ENCODE measurements at regions not wholly inside any gene's neighbourhood (a gene's known extent, or its start where the extent isn't known, plus 50 kb on each side); places are given as distances from the start of the nearest gene placed in this dataset.

GRCh38 chr5:173689737-173690360 is 73.4 kb upstream of the BOD1 start:
- no peak for DNase-seq (ENCODE audit: low read depth)

DNA sequence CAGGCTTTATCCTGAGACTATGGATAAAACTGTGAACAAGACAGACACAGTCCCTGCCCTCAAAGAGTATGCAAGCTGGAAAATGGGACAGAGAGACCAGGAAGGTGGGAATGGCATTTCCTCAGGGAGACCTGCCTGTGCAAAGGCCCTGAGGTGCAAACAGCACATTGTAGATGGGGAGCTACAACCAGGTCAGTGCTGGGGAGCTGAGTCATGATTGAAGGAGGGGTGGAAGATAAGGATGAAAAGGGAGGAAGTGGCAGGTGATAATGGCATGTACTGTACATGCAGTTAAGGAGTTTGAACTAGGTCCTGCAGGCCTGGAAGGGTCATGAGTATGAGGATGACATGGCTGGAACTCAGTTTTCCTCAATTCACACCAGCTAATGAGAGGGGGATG is 75.5 kb upstream of the BOD1 start:
- DNase-seq (ENCODE audit: low read depth), result no peak

- no peak for DNase-seq (ENCODE audit: low read depth)
These were observed 77.2 kb upstream of the BOD1 start for GRCh38 chr5:173693670-173694069.

- DNase-seq (ENCODE audit: low read depth), result no peak
These were observed 79.8 kb upstream of the BOD1 start for GRCh38 chr5:173696216-173696615.

DNA sequence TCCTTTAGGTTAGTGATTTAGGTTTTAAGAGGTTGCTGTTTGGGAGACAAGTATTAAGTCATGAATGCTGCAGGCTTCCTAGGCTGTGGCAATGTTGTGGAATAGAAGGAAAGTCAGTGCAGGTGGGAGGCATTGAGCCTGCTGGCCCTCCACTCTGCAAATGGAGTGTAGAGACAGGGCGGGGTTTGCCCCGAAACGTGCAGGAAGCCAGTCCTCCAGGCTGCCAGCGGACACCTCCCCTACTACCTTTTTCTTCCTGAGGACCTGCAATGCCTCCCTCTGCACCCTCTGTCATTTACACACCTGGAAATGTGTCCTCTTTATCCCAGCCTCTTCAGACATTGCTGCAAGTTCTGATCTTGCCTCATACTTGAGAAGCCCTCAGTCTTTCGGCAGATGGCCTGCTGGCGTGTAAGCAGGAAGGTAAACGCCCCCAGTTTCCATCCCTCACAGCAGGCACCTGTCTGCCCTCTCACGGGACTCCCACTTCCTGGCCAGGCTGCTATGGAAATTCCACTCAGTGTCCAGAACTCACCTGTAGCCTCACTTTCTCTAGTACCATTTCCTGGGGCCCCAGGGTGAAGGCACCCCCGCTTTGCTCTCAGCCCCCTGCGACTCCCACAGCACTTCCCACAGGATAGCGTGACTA is 81.6 kb upstream of the BOD1 start:
- no peak for DNase-seq (ENCODE audit: low read depth)

- no peak for DNase-seq (ENCODE audit: low read depth)
These were observed 83.5 kb upstream of the BOD1 start for GRCh38 chr5:173699966-173700365.

DNA sequence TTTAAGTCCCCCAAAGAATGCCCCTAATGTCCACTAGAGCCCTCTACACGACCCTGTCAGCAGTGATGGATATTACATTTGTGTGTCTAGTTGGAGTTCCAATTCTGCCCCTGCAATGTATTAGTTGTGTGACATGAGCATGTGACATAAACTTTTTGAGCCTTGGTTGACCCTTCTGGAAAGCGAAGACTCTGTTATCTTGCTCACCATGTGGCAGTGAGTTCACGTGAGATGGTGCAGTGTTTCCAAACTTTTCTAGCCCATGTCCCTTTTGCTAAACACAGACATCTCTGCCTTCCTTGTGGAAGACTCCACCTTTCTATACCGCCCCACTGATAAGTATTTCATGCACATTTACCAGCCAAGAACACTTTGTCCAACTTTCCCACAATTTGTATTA is 87.0 kb upstream of the BOD1 start:
- DNase-seq (ENCODE audit: low read depth), result no peak

DNA sequence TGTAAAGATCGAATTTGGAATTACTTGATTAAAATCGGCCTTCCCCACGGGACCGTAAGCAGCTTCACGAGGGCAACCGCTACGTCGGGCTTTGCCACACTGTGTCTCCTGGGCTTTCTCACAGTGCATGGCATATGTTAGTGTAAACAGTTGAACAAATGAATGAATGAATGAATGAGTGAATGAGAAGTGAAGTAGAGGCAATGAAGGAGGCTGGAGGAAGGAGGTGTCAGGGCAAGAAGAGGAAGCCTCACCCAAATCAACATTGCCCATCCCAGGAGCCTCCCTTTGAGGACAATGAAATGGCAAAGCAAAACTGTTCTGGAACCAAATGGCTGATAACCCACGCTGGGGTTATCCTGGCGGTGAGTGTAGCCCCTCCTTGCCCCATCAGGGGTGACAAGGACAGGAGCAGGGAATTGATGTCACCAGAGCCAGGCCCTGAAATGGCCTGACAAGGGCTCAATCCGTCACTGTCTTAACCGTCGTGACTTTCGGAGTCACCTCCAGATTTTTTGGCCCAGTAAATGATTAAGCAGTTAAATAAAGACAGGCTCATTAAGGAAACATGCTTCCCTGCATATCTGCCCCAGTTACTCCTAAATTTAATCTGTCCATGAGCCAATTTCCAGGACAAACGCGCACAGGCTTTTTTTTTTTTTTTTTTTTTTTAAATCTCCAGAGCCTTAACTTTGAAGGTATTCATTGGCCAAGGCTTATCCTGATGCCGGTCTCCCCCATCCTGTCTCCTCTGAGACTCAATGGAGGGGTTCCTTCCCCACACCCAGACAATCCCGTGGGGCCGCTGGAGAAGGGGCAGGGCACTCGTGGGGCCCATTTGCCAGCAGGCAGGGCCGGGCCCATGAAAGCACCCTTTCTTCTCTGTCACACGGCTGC is 88.4 kb upstream of the BOD1 start:
- DNase-seq (ENCODE audit: low read depth), result no peak

DNA sequence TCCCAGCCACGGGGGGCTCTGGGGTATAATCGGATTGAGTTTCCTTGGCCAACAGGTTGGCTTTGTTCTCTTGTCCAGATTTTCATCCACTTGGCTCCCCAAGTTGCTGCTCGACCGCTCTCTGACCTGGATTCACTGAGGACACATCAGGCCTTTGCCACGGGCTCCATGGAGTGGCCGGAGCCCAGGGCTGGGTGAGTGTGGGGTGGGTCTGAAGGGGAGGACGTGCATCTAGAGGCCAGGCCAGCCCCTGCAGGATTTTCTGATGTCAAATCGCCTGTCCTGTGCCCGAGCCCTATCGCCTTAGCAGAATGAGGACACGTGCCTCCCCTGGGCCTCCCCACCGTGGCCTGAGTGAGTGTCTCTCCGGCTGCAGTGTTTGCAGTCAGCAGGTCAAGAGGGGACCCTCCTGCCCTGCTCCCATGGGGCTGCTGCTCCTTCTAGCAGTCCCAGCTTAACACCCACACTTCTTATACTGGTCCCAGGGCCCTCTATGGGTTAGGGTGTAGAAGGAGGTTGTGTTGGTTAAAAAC is 89.1 kb upstream of the BOD1 start:
- DNase-seq (ENCODE audit: low read depth), result no peak

DNA sequence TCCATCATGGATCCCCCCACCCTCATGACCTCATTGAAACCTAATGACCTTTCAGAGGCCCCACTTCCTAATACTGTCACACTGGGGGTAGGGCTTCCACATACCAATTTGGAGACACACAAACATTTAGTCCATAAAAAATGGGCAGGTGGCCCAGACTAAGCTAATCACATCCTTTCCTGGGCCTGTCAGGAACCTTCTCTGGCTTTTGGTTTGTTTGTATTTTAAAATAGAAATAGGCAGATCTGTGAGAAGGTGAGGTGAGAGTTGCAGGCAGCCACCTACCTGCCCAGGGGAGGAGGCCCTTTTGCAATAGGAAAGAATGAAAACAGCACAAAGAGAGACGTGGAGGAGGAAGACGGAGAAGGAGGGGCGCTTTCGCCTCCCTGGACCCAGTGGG is 90.2 kb upstream of the BOD1 start:
- DNase-seq (ENCODE audit: low read depth), result no peak

DNA sequence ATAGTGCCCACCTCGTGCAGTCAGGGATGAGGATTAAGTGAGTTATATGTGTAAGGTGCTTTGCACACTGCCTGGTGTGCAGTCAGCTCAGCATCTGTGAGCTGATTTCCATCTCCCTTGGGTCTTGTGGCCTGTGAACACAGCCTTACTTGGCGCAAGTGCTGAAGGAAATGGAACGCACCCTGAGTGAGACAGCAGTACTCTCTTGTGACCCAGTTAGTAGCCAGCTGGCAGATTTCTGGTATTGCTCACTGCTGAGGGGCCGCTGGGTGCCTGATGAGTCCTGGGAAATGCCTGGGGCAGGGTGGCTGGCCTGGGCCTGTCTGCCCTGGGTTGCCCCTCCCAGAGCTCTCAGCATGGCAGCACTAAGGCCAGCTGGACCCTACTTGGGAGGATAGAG is 90.9 kb upstream of the BOD1 start:
- no peak for DNase-seq (ENCODE audit: low read depth)

GRCh38 chr5:173709145-173709544 is 92.7 kb upstream of the BOD1 start:
- no peak for DNase-seq (ENCODE audit: low read depth)

- DNase-seq (ENCODE audit: low read depth), result no peak
These were observed 93.3 kb upstream of the BOD1 start for GRCh38 chr5:173709761-173710160.

GRCh38 chr5:173710528-173710927 is 94.1 kb upstream of the BOD1 start:
- no peak for DNase-seq (ENCODE audit: low read depth)

DNA sequence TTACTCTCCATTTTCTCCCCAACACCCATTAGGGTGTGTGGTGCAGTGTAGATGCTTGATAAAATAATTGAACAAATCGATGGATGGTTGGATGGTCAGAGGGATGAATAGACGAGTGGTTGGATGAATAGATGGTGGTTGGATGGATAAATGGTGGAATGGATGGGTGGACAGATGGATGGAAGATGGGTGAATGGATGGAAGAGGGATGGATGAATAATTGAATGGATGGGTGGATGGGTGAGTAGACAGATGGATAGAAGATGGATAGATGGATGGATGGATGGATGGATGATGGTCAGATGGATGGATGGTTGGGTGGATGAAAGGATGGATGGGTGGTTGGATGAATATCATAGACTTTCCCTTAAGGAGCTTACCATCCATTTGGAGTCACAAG is 95.0 kb upstream of the BOD1 start:
- DNase-seq (ENCODE audit: low read depth), result no peak

- no peak for DNase-seq (ENCODE audit: low read depth)
These were observed 96.2 kb upstream of the BOD1 start for GRCh38 chr5:173712609-173713175.

DNA sequence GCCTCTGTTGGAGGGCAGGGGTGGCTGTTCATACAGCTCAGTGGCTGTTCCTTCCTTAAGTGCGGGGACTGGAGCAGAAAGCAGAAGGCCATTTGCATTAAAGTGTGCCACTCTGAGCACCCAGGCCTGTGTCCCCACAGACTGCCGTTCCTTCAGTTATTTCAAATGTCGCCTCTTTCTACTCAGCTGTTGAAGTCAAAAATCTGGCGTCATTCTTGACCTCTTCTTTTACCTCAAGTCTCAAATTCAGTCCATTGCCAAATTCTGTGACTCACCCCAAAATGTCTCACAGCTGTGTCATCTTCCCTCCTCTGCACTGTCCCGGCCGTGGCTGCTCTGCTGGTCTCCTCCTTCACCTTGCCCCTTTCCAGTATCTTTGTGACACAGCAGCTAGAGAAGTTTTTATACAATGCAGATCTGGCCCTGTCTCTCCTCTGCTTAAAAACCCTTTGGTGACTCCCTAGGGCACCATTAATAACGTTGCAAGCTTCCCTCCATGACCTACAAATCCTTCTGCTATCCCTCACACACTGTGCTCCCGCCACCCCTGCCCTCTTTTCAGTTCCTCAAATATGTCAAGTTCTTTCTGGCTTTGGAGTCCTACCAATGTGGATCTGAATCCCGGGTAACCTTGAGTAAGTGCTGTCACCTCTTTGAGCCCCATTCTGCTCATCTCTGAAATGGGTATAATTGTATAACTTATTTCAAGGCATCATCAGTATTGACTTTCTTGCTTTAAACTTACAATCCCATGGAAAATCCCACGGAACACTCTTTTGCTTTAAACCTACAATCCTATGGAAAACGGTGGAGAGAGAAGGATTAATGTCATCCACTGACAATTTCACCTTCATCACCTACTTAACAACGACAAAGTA is 98.3 kb upstream of the BOD1 start:
- peak; percentile 31 for DNase-seq (ENCODE audit: low read depth)

DNA sequence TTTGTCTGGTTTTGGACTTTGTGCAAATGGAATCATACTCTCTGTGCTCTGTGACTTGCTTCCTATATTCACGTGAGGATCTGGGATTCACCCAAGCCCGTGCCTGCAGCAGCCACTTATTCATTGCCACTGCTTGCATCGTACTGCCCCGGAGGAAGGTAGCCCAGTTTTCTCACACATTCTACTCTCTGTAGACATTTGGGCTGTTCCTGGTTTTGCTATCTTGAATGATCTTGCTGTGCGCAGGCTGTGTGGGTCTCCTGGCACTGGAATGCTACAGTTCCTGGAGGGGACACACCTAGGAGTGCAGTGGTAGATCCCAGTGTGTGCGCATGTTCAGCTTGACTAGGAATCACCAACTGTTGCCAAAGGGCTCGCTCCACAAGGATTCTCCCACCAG is 99.2 kb upstream of the BOD1 start:
- DNase-seq (ENCODE audit: low read depth), result no peak

- DNase-seq (ENCODE audit: low read depth), result no peak
These were observed 99.7 kb upstream of the BOD1 start for GRCh38 chr5:173716058-173716682.

DNA sequence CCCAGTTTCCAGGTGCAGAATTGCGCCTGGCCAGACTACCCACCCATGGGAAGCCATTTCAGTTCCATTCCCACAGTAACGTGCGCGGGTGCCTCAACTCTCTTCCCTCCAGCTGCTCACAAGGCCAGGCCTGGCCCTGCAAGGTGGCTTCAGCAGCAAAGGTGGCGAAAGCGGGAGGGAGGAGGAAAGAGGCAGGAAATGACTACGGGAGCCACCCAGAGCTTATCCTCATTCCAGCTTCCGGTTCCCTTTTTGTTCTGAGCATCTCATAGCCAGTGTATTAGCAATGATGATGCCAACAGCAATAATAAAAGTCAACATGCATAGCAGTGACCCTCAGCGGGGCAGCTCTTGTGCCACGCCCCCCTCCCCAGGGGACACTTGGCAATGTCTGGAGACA is 101.5 kb upstream of the BOD1 start:
- no peak for DNase-seq (ENCODE audit: low read depth)

DNA sequence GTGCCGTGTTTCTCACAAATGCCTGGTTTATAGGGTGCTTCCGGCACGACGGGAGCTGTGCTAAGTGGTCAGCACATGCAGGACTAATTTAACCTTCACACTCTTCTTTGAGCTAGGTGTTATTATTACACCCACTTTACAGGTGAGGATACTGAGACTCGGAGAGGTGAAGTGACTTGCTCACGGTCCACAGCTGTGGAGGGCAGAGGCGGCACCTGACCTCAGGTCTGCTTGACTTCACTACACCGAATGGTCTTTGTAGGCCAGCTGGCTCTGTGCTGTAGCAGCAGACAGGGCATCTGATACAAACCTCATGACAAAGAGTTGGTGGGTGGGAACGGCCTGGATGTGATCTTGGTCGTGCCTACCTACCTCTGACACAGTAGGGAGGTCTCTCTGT is 102.0 kb upstream of the BOD1 start:
- no peak for DNase-seq (ENCODE audit: low read depth)
